Right lobe of liver (tissue), 4 donors: ENCODE measurements at regions not wholly inside any gene's neighbourhood (a gene's known extent, or its start where the extent isn't known, plus 50 kb on each side); places are given as distances from the start of the nearest gene placed in this dataset.

Experiments
- CTCF ChIP-seq, 4 donors: fragments of 200-600 bp in 3 of 4; fragments of 450-650 bp in 1 of 4; IDR thresholded peaks; one replicate each; pipeline versions ENCODE4 v1.5.1 to v1.8.0; 2016 to 2022; ENCODE audit warnings: antibody characterized with exemption in 4 of 4, mild to moderate bottlenecking in 2 of 4
- POLR2A ChIP-seq: fragments of 450-650 bp; IDR thresholded peaks from one replicate; pipeline ENCODE4 v1.6.1; 2017; ENCODE audit warnings: antibody characterized with exemption, mild to moderate bottlenecking
- donor health status: DM: no; HTN: no; CAD: no.
- donor health status: DM: no; HTN: no; CAD: no.
- donor health status: DM: no; HTN: yes; CAD: no.

- no peak for TF ChIP-seq CTCF (IDR thresholded peaks at IDR 0.05)
- TF ChIP-seq POLR2A: peak; percentile 83
Measured at GRCh38 chr18:61735564-61736102, 157.2 kb downstream of the RNF152 start.
